Right lobe of liver (tissue), 6 donors: ENCODE measurements at regions not wholly inside any gene's neighbourhood (a gene's known extent, or its start where the extent isn't known, plus 50 kb on each side); places are given as distances from the start of the nearest gene placed in this dataset.

Experiments used
- ATAC-seq, 4 donors: fragments of 200-7000 bp; cut with Tn5 transposase; one replicate each; pipeline ENCODE4 v1.9.1; 2020; ENCODE audit warnings: mild to moderate bottlenecking in 4 of 4, moderate library complexity in 4 of 4
- DNase-seq, 3 donors: peaks; one replicate each; pipeline ENCODE4 v3.0.0-alpha.2; 2020
- H3K27ac ChIP-seq, 3 donors: fragments of 200-600 bp; one replicate each; pipeline ENCODE4 v1.8.0; 2022
- H3K27me3 ChIP-seq, 2 donors: fragments of 200-600 bp; one replicate each; pipeline ENCODE4 v1.8.0; 2022
- H3K36me3 ChIP-seq, 4 donors: fragments of 200-600 bp; sonication (generic) in 1 of 4; one replicate each; pipeline versions ENCODE4 v1.5.1 to v1.8.0; 2017 to 2022; ENCODE audit warnings: control low read depth in 1 of 4
- H3K4me1 ChIP-seq, 4 donors: fragments of 200-600 bp; sonication (generic) in 1 of 4; one replicate each; pipeline versions ENCODE4 v1.5.1 to v1.8.0; 2017 to 2022; ENCODE audit warnings: control low read depth in 1 of 4
- H3K4me3 ChIP-seq, 3 donors: fragments of 200-600 bp; one replicate each; pipeline ENCODE4 v1.8.0; 2022
- H3K9me3 ChIP-seq, 4 donors: fragments of 200-600 bp; sonication (generic) in 1 of 4; one replicate each; pipeline versions ENCODE4 v1.5.1 to v1.8.0; 2017 to 2022; ENCODE audit warnings: control low read depth in 1 of 4
- POLR2A ChIP-seq: fragments of 450-650 bp; IDR thresholded peaks from one replicate; pipeline ENCODE4 v1.6.1; 2017; ENCODE audit warnings: antibody characterized with exemption, mild to moderate bottlenecking
- WGBS: methylation state at CpG from one replicate; pipeline ENCODE4 v1.1.6; 2018; ENCODE audit warnings: low coverage, low lambda C conversion rate; ENCODE audit not compliant: insufficient coverage; ENCODE audit errors: missing lambda C conversion rate; 5-methylcytosine and 5-hydroxymethylcytosine counted together
- intact Hi-C, 2 donors: fragments of 100-400 bp; cut with DNase I; formaldehyde crosslinking; loops; one replicate each; pipeline versions ENCODE4 v1.11.2 to v1.14.1; 2022
- TF ChIP-seq, protein P1 (sequence below), 4 donors: fragments of 200-600 bp in 3 of 4; fragments of 450-650 bp in 1 of 4; IDR thresholded peaks; one replicate each; pipeline versions ENCODE4 v1.5.1 to v1.8.0; 2016 to 2022; ENCODE audit warnings: antibody characterized with exemption in 4 of 4, mild to moderate bottlenecking in 2 of 4
- donor health status: DM: no; HTN: yes; CAD: no.
- donor health status: DM: no; HTN: no; CAD: no.
- donor health status: DM: no; HTN: no; CAD: no.
- donor health status: DM: no; HTN: yes; CAD: no.
- donor health status: DM: no; HTN: yes; CAD: no.

DNA sequence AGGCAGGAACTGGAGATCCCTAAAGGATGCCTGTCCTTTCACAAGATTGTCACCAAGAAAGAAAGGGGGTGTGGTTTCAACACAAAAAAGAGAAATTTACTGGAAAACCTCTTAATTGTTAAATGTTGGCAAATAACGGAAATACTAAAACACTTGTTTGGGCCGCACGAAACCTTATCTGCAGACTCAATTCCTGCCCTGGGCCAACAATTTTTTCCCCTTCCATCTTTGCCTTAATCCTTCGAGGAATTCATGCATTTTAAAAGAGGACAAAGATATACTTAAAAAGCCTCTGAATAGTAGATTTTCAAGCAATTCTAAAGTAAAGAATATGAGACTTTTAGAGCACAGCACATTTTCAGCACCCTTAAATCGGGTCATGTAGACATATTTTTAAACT lies 366.2 kb downstream of the DUSP6 start:
- 62% methylated on average over 5 of the region's 5 CpGs for WGBS

DNA sequence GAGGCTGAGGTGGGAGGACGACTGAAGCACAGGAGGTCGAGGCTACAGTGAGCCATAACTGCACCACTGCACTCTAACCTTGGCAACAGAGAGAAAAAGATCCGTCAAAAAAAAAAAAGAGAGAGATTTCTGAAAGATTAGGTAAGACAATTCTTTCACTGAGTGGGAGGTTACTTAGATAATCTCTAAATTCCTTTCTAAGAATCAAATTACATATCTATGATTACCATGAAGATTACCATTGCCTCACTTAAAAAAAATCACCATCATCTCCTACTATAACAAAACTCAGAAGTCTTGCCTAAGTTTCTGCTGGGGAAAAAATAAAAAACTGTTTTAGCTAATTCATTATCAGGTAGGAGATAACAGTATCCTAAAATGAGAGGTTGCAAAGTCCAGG lies 366.7 kb downstream of the DUSP6 start:
- intact Hi-C loops, result no loop called here
- no peak for DNase-seq
- no peak for ATAC-seq
- no peaks in the 10 kb centered on the region for H3K4me1 ChIP-seq
- no peak overlapping the region for H3K4me3 ChIP-seq
- no peak overlapping the region for H3K27ac ChIP-seq
- H3K36me3 ChIP-seq, result no peaks in the 10 kb centered on the region
- TF ChIP-seq, protein P1, sequence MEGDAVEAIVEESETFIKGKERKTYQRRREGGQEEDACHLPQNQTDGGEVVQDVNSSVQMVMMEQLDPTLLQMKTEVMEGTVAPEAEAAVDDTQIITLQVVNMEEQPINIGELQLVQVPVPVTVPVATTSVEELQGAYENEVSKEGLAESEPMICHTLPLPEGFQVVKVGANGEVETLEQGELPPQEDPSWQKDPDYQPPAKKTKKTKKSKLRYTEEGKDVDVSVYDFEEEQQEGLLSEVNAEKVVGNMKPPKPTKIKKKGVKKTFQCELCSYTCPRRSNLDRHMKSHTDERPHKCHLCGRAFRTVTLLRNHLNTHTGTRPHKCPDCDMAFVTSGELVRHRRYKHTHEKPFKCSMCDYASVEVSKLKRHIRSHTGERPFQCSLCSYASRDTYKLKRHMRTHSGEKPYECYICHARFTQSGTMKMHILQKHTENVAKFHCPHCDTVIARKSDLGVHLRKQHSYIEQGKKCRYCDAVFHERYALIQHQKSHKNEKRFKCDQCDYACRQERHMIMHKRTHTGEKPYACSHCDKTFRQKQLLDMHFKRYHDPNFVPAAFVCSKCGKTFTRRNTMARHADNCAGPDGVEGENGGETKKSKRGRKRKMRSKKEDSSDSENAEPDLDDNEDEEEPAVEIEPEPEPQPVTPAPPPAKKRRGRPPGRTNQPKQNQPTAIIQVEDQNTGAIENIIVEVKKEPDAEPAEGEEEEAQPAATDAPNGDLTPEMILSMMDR (IDR thresholded peaks at IDR 0.05), result no peak
- no peak for TF ChIP-seq POLR2A
- WGBS, result 40% methylated on average over 2 of the region's 3 CpGs
- no peaks in the 10 kb centered on the region for H3K9me3 ChIP-seq
- H3K27me3 ChIP-seq, result no peaks in the 10 kb centered on the region

More for the DNA sequence above, 366.2 kb downstream of the DUSP6 start:
- Histone ChIP-seq H3K27me3 (no peaks in the 10 kb centered on the region), H3K4me1 (no peaks in the 10 kb centered on the region), H3K27ac (no peak overlapping the region), H3K4me3 (no peak overlapping the region), H3K36me3 (no peaks in the 10 kb centered on the region), H3K9me3 (no peaks in the 10 kb centered on the region)
- no peak for ATAC-seq
- DNase-seq, result no peak
- no peak for TF ChIP-seq POLR2A
- TF ChIP-seq, protein P1 (IDR thresholded peaks at IDR 0.05), result no peak
- intact Hi-C loops, result no loop called here

DNA sequence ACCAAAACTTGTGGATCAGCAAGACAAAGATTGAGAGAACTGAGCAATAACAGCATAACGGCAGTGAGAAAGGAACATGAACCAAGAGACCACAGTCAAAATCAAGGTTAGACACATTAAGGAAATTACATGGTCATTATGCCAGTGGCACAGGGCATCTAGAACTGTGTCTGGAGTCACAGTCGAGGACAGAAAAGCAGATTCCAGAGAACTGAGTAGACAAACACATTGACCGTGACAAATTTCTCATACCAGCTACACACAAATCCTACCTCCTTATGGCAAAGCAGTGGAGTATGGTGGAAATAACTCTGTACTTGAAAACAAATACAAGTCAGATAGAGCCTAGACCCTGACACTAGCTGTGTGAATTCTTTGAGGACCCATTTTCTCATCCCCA lies 367.3 kb downstream of the DUSP6 start:
- Histone ChIP-seq H3K27ac (no peak overlapping the region), H3K4me3 (no peak overlapping the region), H3K9me3 (no peaks in the 10 kb centered on the region), H3K27me3 (no peaks in the 10 kb centered on the region), H3K4me1 (no peaks in the 10 kb centered on the region), H3K36me3 (no peaks in the 10 kb centered on the region)
- no peak for TF ChIP-seq POLR2A
- TF ChIP-seq, protein P1 (IDR thresholded peaks at IDR 0.05), result no peak
- no peak for ATAC-seq
- intact Hi-C loops, result no loop called here
- WGBS, result 82% methylated on average over 3 of the region's 3 CpGs
- DNase-seq, result no peak

DNA sequence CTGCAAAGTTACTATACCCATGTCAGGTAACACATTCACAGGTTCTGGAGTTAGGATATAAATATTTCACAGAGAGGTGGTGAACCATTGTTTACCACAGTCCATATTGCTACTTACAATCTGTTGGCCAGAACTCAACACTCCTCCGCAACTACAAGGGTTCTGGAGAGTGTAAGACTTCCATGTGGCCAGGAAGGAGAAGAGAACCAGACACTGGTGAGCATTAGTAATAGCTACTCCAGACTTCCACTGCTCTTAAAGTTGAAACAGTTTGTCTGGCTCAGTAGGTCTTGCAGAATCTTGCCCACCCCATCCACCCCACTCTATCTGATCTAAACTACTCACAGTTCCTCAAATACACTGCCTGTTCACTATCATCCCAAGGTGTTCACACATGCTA lies 369.6 kb downstream of the DUSP6 start:
- H3K4me3 ChIP-seq, result no peak overlapping the region
- no peak for ATAC-seq
- no peaks in the 10 kb centered on the region for H3K4me1 ChIP-seq
- no peak for TF ChIP-seq POLR2A
- TF ChIP-seq, protein P1 (IDR thresholded peaks at IDR 0.05), result no peak
- H3K27ac ChIP-seq, result no peak overlapping the region
- intact Hi-C loops, result no loop called here
- DNase-seq, result no peak
- WGBS, result 80% methylated on average over 1 of the region's 1 CpG
- H3K27me3 ChIP-seq, result no peaks in the 10 kb centered on the region
- no peaks in the 10 kb centered on the region for H3K36me3 ChIP-seq
- no peaks in the 10 kb centered on the region for H3K9me3 ChIP-seq

DNA sequence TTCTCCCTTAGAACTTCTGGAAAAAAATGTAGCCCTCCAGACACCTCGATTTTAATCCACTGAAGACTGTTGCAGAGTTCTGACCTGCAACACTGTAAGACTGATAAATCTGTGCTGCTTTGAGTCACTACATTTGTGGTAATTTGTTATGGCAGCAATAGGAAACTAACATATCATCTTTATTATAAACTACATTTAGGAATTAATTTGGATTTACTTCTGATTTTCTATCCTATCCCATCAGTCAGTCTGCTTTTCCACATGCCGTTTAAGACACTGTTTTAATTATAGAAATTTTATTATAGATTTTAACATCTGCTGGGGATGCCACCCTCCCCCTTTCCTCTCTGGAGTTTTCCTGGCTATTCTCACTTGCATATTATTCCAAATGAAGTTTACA lies 375.2 kb downstream of the DUSP6 start:
- Histone ChIP-seq H3K9me3 (no peaks in the 10 kb centered on the region), H3K27me3 (no peaks in the 10 kb centered on the region), H3K4me3 (no peak overlapping the region), H3K27ac (no peak overlapping the region), H3K4me1 (no peaks in the 10 kb centered on the region), H3K36me3 (no peaks in the 10 kb centered on the region)
- ATAC-seq, result no peak
- DNase-seq, result no peak
- TF ChIP-seq POLR2A, result no peak
- TF ChIP-seq, protein P1 (IDR thresholded peaks at IDR 0.05), result no peak
- 58% methylated on average over 2 of the region's 2 CpGs for WGBS
- intact Hi-C loops, result no loop called here
